Thyroid gland (tissue), 4 donors: ENCODE measurements at regions not wholly inside any gene's neighbourhood (a gene's known extent, or its start where the extent isn't known, plus 50 kb on each side); places are given as distances from the start of the nearest gene placed in this dataset.

Experiments used
- POLR2A ChIP-seq, 2 donors: fragments of 450-650 bp; IDR thresholded peaks; one replicate each; pipeline ENCODE4 v1.6.1; 2017; ENCODE audit warnings: antibody characterized with exemption in 2 of 2, mild to moderate bottlenecking in 2 of 2, moderate library complexity in 1 of 2
- TF ChIP-seq, protein P1 (sequence below), 6 experiments: fragments of 200-600 bp in 3 of 6; fragments of 450-650 bp in 3 of 6; sonication (generic) in 3 of 6; IDR thresholded peaks; one replicate each; pipeline ENCODE4 v1.5.1; 2016 to 2019; ENCODE audit warnings: antibody characterized with exemption in 6 of 6, mild to moderate bottlenecking in 2 of 6, inconsistent platforms in 1 of 6, moderate library complexity in 1 of 6

DNA sequence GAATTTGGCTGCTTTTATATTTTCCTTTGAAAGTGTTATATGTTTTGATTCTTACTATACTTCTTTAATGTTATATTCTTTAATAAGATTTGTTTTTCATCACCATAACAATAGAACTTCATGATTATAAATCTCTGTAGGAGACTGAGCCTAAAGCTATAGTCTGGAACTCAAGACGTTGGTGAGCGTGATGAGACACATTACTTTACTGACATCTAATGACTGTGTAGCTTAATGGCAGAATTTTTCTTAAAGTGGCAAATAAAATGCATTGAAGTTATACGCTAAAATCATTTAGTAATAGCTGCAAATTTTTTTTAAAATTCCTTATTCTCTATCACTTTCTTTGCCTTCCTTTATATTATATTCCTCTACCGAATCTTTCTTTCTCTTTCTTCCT is 56.1 kb upstream of the HAO2 start:
- TF ChIP-seq POLR2A (IDR thresholded peaks at IDR 0.05) = no peak
- TF ChIP-seq, protein P1, sequence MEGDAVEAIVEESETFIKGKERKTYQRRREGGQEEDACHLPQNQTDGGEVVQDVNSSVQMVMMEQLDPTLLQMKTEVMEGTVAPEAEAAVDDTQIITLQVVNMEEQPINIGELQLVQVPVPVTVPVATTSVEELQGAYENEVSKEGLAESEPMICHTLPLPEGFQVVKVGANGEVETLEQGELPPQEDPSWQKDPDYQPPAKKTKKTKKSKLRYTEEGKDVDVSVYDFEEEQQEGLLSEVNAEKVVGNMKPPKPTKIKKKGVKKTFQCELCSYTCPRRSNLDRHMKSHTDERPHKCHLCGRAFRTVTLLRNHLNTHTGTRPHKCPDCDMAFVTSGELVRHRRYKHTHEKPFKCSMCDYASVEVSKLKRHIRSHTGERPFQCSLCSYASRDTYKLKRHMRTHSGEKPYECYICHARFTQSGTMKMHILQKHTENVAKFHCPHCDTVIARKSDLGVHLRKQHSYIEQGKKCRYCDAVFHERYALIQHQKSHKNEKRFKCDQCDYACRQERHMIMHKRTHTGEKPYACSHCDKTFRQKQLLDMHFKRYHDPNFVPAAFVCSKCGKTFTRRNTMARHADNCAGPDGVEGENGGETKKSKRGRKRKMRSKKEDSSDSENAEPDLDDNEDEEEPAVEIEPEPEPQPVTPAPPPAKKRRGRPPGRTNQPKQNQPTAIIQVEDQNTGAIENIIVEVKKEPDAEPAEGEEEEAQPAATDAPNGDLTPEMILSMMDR (IDR thresholded peaks at IDR 0.05) = no peak
